ENCODE measurements at regions not wholly inside any gene's neighbourhood (a gene's known extent, or its start where the extent isn't known, plus 50 kb on each side); places are given as distances from the start of the nearest gene placed in this dataset.
A peak's percentile ranks its signal among the peaks of the same experiment; 100 is the strongest.
"Not testable (repeated sequence)": the region's sequence is repeated elsewhere in the genome, so short reads cannot be mapped to it uniquely, and the experiment has no call there.

- no peak for TF ChIP-seq CTCF (conservative IDR thresholded peaks at IDR 0.05)
- peak overlapping the region; percentile 52 for H3K27ac ChIP-seq
Observed at GRCh38 chr6:85135376-85136094, 314.3 kb upstream of the NT5E start.

GRCh38 chr6:85134172-85134571, 315.7 kb upstream of the NT5E start:
- H3K27ac ChIP-seq: no peak overlapping the region
- TF ChIP-seq CTCF (conservative IDR thresholded peaks at IDR 0.05): no peak

- H3K27ac ChIP-seq: no peak overlapping the region
- no peak for TF ChIP-seq CTCF (conservative IDR thresholded peaks at IDR 0.05)
Observed at GRCh38 chr6:85132091-85132490, 317.8 kb upstream of the NT5E start.

GRCh38 chr6:85130743-85131142, 319.1 kb upstream of the NT5E start:
- H3K27ac ChIP-seq: no peak overlapping the region
- no peak for TF ChIP-seq CTCF (conservative IDR thresholded peaks at IDR 0.05)

- H3K27ac ChIP-seq: no peak overlapping the region
- TF ChIP-seq CTCF (conservative IDR thresholded peaks at IDR 0.05): no peak
Observed at GRCh38 chr6:85129881-85130280, 320.0 kb upstream of the NT5E start.

GRCh38 chr6:85128781-85129180, 321.1 kb upstream of the NT5E start:
- TF ChIP-seq CTCF (conservative IDR thresholded peaks at IDR 0.05): no peak
- no peak overlapping the region for H3K27ac ChIP-seq

GRCh38 chr6:85128256-85128655, 321.6 kb upstream of the NT5E start:
- not testable (repeated sequence) for H3K27ac ChIP-seq

GRCh38 chr6:85127696-85128243, 322.1 kb upstream of the NT5E start:
- H3K27ac ChIP-seq: no peak overlapping the region
- no peak for TF ChIP-seq CTCF (conservative IDR thresholded peaks at IDR 0.05)
